ENCODE measurements at regions not wholly inside any gene's neighbourhood (a gene's known extent, or its start where the extent isn't known, plus 50 kb on each side); places are given as distances from the start of the nearest gene placed in this dataset.

GRCh38 chr19:29308977-29309590 is 96.1 kb upstream of the UQCRFS1 start:
- no peaks in the 10 kb centered on the region for H3K36me3 ChIP-seq
- H4K20me1 ChIP-seq (ENCODE audit: low read depth): no peaks in the 10 kb centered on the region
- DNase-seq (ENCODE audit: low spot score): peak; percentile 46
- no peak overlapping the region for H3K27ac ChIP-seq
- no peak overlapping the region for H3K9ac ChIP-seq
- H3K4me1 ChIP-seq: peaks cover 28% of the 10 kb centered on the region
- Mint-ChIP-seq H3K27me3 (ENCODE audit: insufficient read depth, low read depth) (peaks cover 25% of the 10 kb centered on the region), H3K9me3 (no peaks in the 10 kb centered on the region), H3K27ac (no peak overlapping the region), H3K36me3 (no peaks in the 10 kb centered on the region), H3K4me3 (peak overlapping the region; percentile 49), H3K4me1 (peaks cover 33% of the 10 kb centered on the region)
- H3K79me2 ChIP-seq (ENCODE audit: low read depth): no peaks in the 10 kb centered on the region
- H3F3A ChIP-seq (ENCODE audit: low read depth): peaks cover 19% of the 10 kb centered on the region
- H2AFZ ChIP-seq (replicated peaks): no peak overlapping the region
- peak overlapping the region; percentile 31 for H3K4me3 ChIP-seq
- H3K4me2 ChIP-seq: peak overlapping the region; percentile 68
- no peak for TF ChIP-seq EZH2 (IDR thresholded peaks at IDR 0.05)
- TF ChIP-seq CTCF (IDR thresholded peaks at IDR 0.05): no peak
- no peak for TF ChIP-seq EZH2phosphoT487 (IDR thresholded peaks at IDR 0.05)
- H3K27me3 ChIP-seq: peaks cover 54% of the 10 kb centered on the region
- no peaks in the 10 kb centered on the region for H3K9me3 ChIP-seq (ENCODE audit: low read depth)

- no peak overlapping the region for H3K27ac Mint-ChIP-seq
- Histone ChIP-seq H3K4me3 (peak overlapping the region; percentile 31), H3K9me3 (ENCODE audit: low read depth) (no peaks in the 10 kb centered on the region), H3K79me2 (ENCODE audit: low read depth) (no peaks in the 10 kb centered on the region), H3K27me3 (peaks cover 54% of the 10 kb centered on the region), H3K36me3 (no peaks in the 10 kb centered on the region), H3F3A (ENCODE audit: low read depth) (peaks cover 19% of the 10 kb centered on the region), H2AFZ (replicated peaks) (no peak overlapping the region), H3K4me2 (peak overlapping the region; percentile 68), H3K27ac (no peak overlapping the region), H3K4me1 (peaks cover 28% of the 10 kb centered on the region), H4K20me1 (ENCODE audit: low read depth) (no peaks in the 10 kb centered on the region), H3K9ac (no peak overlapping the region)
- no peak for TF ChIP-seq CTCF (IDR thresholded peaks at IDR 0.05)
- TF ChIP-seq EZH2phosphoT487 (IDR thresholded peaks at IDR 0.05): no peak
- no peak for TF ChIP-seq EZH2 (IDR thresholded peaks at IDR 0.05)
- H3K36me3 Mint-ChIP-seq: no peaks in the 10 kb centered on the region
- peaks cover 33% of the 10 kb centered on the region for H3K4me1 Mint-ChIP-seq
- DNase-seq (ENCODE audit: low spot score): peak; percentile 40
- no peaks in the 10 kb centered on the region for H3K9me3 Mint-ChIP-seq
- H3K4me3 Mint-ChIP-seq: peak overlapping the region; percentile 49
- H3K27me3 Mint-ChIP-seq (ENCODE audit: insufficient read depth, low read depth): peaks cover 27% of the 10 kb centered on the region
These were observed 96.7 kb upstream of the UQCRFS1 start for GRCh38 chr19:29309637-29310036.

GRCh38 chr19:29311191-29311790 is 98.3 kb upstream of the UQCRFS1 start:
- TF ChIP-seq EZH2phosphoT487 (IDR thresholded peaks at IDR 0.05): no peak
- TF ChIP-seq EZH2 (IDR thresholded peaks at IDR 0.05): no peak
- peak; percentile 17 for TF ChIP-seq CTCF (IDR thresholded peaks at IDR 0.05)
- Histone ChIP-seq H3K79me2 (ENCODE audit: low read depth) (no peaks in the 10 kb centered on the region), H3K27me3 (peaks cover 41% of the 10 kb centered on the region), H4K20me1 (ENCODE audit: low read depth) (no peaks in the 10 kb centered on the region), H3K9me3 (ENCODE audit: low read depth) (no peaks in the 10 kb centered on the region), H2AFZ (replicated peaks) (no peak overlapping the region), H3K4me1 (peaks cover 39% of the 10 kb centered on the region), H3K36me3 (no peaks in the 10 kb centered on the region), H3K9ac (no peak overlapping the region), H3K27ac (no peak overlapping the region), H3K4me2 (peak overlapping the region; percentile 73), H3F3A (ENCODE audit: low read depth) (peaks cover 19% of the 10 kb centered on the region), H3K4me3 (peak overlapping the region; percentile 14)
- no peaks in the 10 kb centered on the region for H3K9me3 Mint-ChIP-seq
- H3K4me3 Mint-ChIP-seq: peak overlapping the region; percentile 16
- no peak overlapping the region for H3K27ac Mint-ChIP-seq
- peaks cover 30% of the 10 kb centered on the region for H3K27me3 Mint-ChIP-seq (ENCODE audit: insufficient read depth, low read depth)
- H3K4me1 Mint-ChIP-seq: peaks cover 41% of the 10 kb centered on the region
- H3K36me3 Mint-ChIP-seq: no peaks in the 10 kb centered on the region
- DNase-seq (ENCODE audit: low spot score): peak; percentile 78
